Loucy (cell line): ENCODE measurements at regions not wholly inside any gene's neighbourhood (a gene's known extent, or its start where the extent isn't known, plus 50 kb on each side); places are given as distances from the start of the nearest gene placed in this dataset.

Source experiments
- CTCF ChIP-seq: fragments of 200-600 bp; sonication (generic); conservative IDR thresholded peaks from 2 replicates; pipeline ENCODE4 v1.5.1; 2014; ENCODE audit warnings: mild to moderate bottlenecking, antibody characterized with exemption, low read length
- EZH2phosphoT487 ChIP-seq: fragments of 200-600 bp; IDR thresholded peaks from 2 replicates; pipeline ENCODE4 v1.6.1; 2018; ENCODE audit warnings: antibody characterized with exemption, mild to moderate bottlenecking, moderate library complexity, borderline replicate concordance

GRCh38 chr2:184174493-184175104 is 423.7 kb upstream of the ZNF804A start:
- TF ChIP-seq CTCF (no peak), EZH2phosphoT487 (no peak)
